ENCODE measurements at regions not wholly inside any gene's neighbourhood (a gene's known extent, or its start where the extent isn't known, plus 50 kb on each side); places are given as distances from the start of the nearest gene placed in this dataset.

GRCh38 chr4:123821861-123822260 is 425.3 kb downstream of the SPRY1 start:
- no peak for DNase-seq

- no peak for DNase-seq
These were observed 425.8 kb downstream of the SPRY1 start for GRCh38 chr4:123822353-123822752.

- no peak for DNase-seq
These were observed 426.6 kb downstream of the SPRY1 start for GRCh38 chr4:123823244-123823643.

GRCh38 chr4:123824524-123824923 is 427.9 kb downstream of the SPRY1 start:
- no peak for DNase-seq

GRCh38 chr4:123825596-123826291 is 429.1 kb downstream of the SPRY1 start:
- no peak for DNase-seq

GRCh38 chr4:123826896-123827295 is 430.3 kb downstream of the SPRY1 start:
- DNase-seq: peak; percentile 52

- DNase-seq: no peak
These were observed 430.9 kb downstream of the SPRY1 start for GRCh38 chr4:123827511-123827910.

GRCh38 chr4:123830930-123831329 is 434.3 kb downstream of the SPRY1 start:
- peak; percentile 70 for DNase-seq

- peak; percentile 94 for DNase-seq
These were observed 435.8 kb downstream of the SPRY1 start for GRCh38 chr4:123832173-123833026.

GRCh38 chr4:123833171-123833643 is 436.6 kb downstream of the SPRY1 start:
- DNase-seq: no peak

GRCh38 chr4:123835831-123836590 is 439.4 kb downstream of the SPRY1 start:
- DNase-seq: no peak

- no peak for DNase-seq
These were observed 440.4 kb downstream of the SPRY1 start for GRCh38 chr4:123836851-123837595.

GRCh38 chr4:123838474-123838873 is 441.9 kb downstream of the SPRY1 start:
- DNase-seq: no peak

- no peak for DNase-seq
These were observed 443.6 kb downstream of the SPRY1 start for GRCh38 chr4:123840197-123840596.

- no peak for DNase-seq
These were observed 445.0 kb downstream of the SPRY1 start for GRCh38 chr4:123841447-123842121.

GRCh38 chr4:123843137-123843536 is 446.5 kb downstream of the SPRY1 start:
- no peak for DNase-seq

- no peak for DNase-seq
These were observed 447.8 kb downstream of the SPRY1 start for GRCh38 chr4:123844374-123844773.

GRCh38 chr4:123846092-123846491 is 449.5 kb downstream of the SPRY1 start:
- no peak for DNase-seq

GRCh38 chr4:123846561-123846960 is 450.0 kb downstream of the SPRY1 start:
- no peak for DNase-seq

GRCh38 chr4:123848606-123849005 is 452.0 kb downstream of the SPRY1 start:
- no peak for DNase-seq

- DNase-seq: no peak
These were observed 452.9 kb downstream of the SPRY1 start for GRCh38 chr4:123849495-123849894.

- no peak for DNase-seq
These were observed 454.9 kb downstream of the SPRY1 start for GRCh38 chr4:123851521-123851920.
